WTC11 (cell line): ENCODE measurements at regions not wholly inside any gene's neighbourhood (a gene's known extent, or its start where the extent isn't known, plus 50 kb on each side); places are given as distances from the start of the nearest gene placed in this dataset.
A peak's percentile ranks its signal among the peaks of the same experiment; 100 is the strongest.

Experiments used
- ATAC-seq: fragments of 200-7000 bp; cut with Tn5 transposase; 2 replicates; pipeline ENCODE4 v1.10.0; 2021; ENCODE audit warnings: mild to moderate bottlenecking, moderate library complexity
- CTCF ChIA-PET: fragments of 300-600 bp; sonication (Branson Sonifier 250); formaldehyde crosslinking; loops from one replicate; lab custom pipeline; 2021; ENCODE audit warnings: antibody characterized with exemption; lab: Charles Lee
- POLR2A ChIA-PET: fragments of 350-600 bp; sonication (Branson Sonifier 250); formaldehyde crosslinking; loops from one replicate; lab custom pipeline; 2021; ENCODE audit warnings: antibody characterized with exemption; lab: Charles Lee
- DNase-seq: peaks from one replicate; pipeline ENCODE4 v3.0.0; 2021; ENCODE audit warnings: low spot score
- H3K27ac Mint-ChIP-seq: 2 replicates; pipeline ENCODE4 v1.8.0; 2021; ENCODE audit warnings: mixed read lengths
- H3K27me3 Mint-ChIP-seq: 2 replicates; pipeline ENCODE4 v1.8.0; 2021; ENCODE audit warnings: low read depth, mild to moderate bottlenecking, moderate library complexity, mixed read lengths
- H3K36me3 Mint-ChIP-seq: 2 replicates; pipeline ENCODE4 v1.8.0; 2021; ENCODE audit warnings: mixed read lengths
- H3K4me1 Mint-ChIP-seq: 2 replicates; pipeline ENCODE4 v1.8.0; 2022; ENCODE audit warnings: mixed read lengths
- H3K4me3 Mint-ChIP-seq: 2 replicates; pipeline ENCODE4 v1.8.0; 2021; ENCODE audit warnings: mild to moderate bottlenecking, moderate library complexity, mixed read lengths
- H3K9me3 Mint-ChIP-seq: 2 replicates; pipeline ENCODE4 v1.8.0; 2021; ENCODE audit warnings: mixed read lengths
- FOXP1 ChIP-seq: sonication (generic); formaldehyde crosslinking; IDR thresholded peaks from 2 replicates; pipeline ENCODE4 v1.8.0; 2022; ENCODE audit warnings: missing genetic modification reagents, mild to moderate bottlenecking, moderate library complexity, borderline replicate concordance
- IRF2 ChIP-seq: sonication (generic); formaldehyde crosslinking; IDR thresholded peaks from 2 replicates; pipeline ENCODE4 v1.8.0; 2022; ENCODE audit warnings: low read depth, missing genetic modification reagents, borderline replicate concordance
- MXD4 ChIP-seq: fragments of 250-450 bp; sonication (Bioruptor Pico); IDR thresholded peaks from 2 replicates; pipeline ENCODE4 v1.8.0; 2021; ENCODE audit warnings: mild to moderate bottlenecking, moderate library complexity, borderline replicate concordance
- NR3C1 ChIP-seq: sonication (generic); formaldehyde crosslinking; conservative IDR thresholded peaks from 2 replicates; pipeline ENCODE4 v1.8.1; 2023; ENCODE audit warnings: low read depth, mild to moderate bottlenecking, missing genetic modification reagents
- SMAD4 ChIP-seq: sonication (generic); formaldehyde crosslinking; IDR thresholded peaks from 2 replicates; pipeline ENCODE4 v1.8.0; 2022; ENCODE audit warnings: mild to moderate bottlenecking, missing genetic modification reagents
- SP1 ChIP-seq: sonication (generic); formaldehyde crosslinking; conservative IDR thresholded peaks from 2 replicates; pipeline ENCODE4 v1.8.1; 2022; ENCODE audit warnings: missing genetic modification reagents
- TF ChIP-seq, protein P1 (sequence below): fragments of 250-450 bp; sonication (Bioruptor Pico); conservative IDR thresholded peaks from 2 replicates; pipeline ENCODE4 v1.9.0; 2021; ENCODE audit warnings: mild to moderate bottlenecking
- TF ChIP-seq, protein P2 (sequence below): fragments of 200-600 bp; IDR thresholded peaks from 2 replicates; pipeline ENCODE4 v1.8.0; 2022; ENCODE audit warnings: antibody characterized with exemption
- TF ChIP-seq, protein P3 (sequence below): sonication (generic); formaldehyde crosslinking; conservative IDR thresholded peaks from 2 replicates; pipeline ENCODE4 v1.8.1; 2023; ENCODE audit warnings: mild to moderate bottlenecking, low read depth, missing genetic modification reagents, moderate library complexity
- TF ChIP-seq, protein P4 (sequence below): sonication (generic); formaldehyde crosslinking; conservative IDR thresholded peaks from 2 replicates; pipeline ENCODE4 v1.8.1; 2022; ENCODE audit warnings: mild to moderate bottlenecking, missing genetic modification reagents
- TF ChIP-seq, protein P5 (sequence below): fragments of 250-450 bp; sonication (Bioruptor Pico); IDR thresholded peaks from 2 replicates; pipeline ENCODE4 v1.9.0; 2021; ENCODE audit warnings: mild to moderate bottlenecking, borderline replicate concordance
- TF ChIP-seq, protein P6 (sequence below): sonication (generic); formaldehyde crosslinking; IDR thresholded peaks from 2 replicates; pipeline ENCODE4 v1.8.1; 2022; ENCODE audit warnings: low read depth, missing genetic modification reagents, borderline replicate concordance
- TF ChIP-seq, protein P7 (sequence below): sonication (generic); formaldehyde crosslinking; IDR thresholded peaks from 2 replicates; pipeline ENCODE4 v1.8.1; 2022; ENCODE audit warnings: mild to moderate bottlenecking, missing genetic modification reagents, moderate library complexity, borderline replicate concordance

DNA sequence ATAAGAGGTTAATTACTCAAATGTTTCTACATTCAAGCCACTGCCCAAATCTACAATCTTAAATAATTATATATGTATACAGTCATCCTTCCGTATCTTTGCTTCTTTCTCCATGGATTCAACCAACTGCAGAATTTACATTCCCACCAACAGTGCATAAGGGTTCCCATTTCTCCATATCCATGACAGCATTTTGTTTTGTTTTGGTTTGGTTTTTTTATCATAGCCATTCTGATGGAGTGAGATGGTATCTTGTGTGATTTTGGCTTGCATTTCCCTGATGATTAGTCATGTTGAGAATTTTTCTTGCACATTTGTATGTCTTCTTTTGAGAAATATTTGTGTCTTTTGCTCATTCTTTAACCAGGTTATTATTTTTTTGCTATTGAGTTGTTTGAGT, 198.5 kb downstream of the C6orf118 start (continued):
- TF ChIP-seq, protein P1, sequence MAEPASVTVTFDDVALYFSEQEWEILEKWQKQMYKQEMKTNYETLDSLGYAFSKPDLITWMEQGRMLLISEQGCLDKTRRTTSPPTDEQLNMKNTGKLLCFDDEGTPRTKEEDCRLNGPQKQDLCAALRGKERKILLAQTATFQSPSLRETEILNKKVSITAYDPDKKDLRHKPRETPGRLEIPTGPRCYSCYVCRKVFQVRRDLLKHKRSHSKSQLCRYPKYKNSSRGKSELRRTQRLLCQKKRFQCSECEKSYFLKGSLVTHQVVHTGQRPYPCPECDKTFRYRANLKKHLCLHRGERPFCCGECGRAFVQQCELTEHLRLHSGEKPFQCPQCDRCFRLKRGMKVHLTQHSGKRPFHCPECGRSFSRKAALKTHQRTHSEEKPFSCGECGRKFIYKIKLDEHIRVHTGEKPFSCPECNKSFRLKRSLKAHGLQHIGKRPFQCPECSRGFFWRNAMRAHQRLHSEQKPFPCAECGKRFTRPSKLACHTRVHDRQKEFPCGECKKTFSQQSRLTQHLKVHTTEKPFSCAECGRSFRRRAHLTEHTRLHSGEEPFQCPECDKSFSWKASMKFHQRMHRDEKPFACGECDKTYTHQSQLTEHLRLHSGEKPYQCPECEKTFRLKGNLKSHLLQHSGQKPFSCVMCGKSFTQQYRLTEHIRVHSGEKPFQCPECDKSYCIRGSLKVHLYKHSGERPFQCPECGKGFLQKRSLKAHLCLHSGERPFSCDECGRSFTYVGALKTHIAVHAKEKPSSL (CRISPR knock-in tag): no peak
- no peak for TF ChIP-seq IRF2 (CRISPR knock-in tag)

DNA sequence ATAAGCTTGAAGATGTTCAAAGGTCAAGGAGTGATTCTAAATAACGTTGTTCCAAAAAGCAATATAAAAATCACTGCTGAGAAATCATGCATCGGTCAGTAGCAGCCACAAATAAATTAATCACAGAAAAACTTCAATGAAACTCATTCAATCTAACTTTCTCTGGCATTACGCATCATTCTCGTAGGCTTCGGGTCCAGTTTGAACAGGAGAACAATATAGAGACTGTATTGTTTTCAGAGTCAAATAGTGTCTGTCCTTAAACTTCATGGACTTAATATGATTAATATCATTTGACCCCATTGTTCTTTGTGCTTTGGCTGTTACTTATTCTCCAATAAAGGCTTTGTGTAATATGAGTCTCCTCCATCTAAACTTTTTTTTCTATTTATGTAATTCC, 200.4 kb downstream of the C6orf118 start:
- CTCF ChIA-PET: no interaction called here
- H3K4me1 Mint-ChIP-seq: no peaks in the 10 kb centered on the region
- DNase-seq (no peak), ATAC-seq (no peak)
- POLR2A ChIA-PET: no interaction called here
- no peak overlapping the region for H3K27ac Mint-ChIP-seq
- no peak overlapping the region for H3K4me3 Mint-ChIP-seq
- H3K9me3 Mint-ChIP-seq: peaks cover 19% of the 10 kb centered on the region
- peaks cover 6% of the 10 kb centered on the region for H3K36me3 Mint-ChIP-seq
- TF ChIP-seq MXD4 (CRISPR knock-in tag) (no peak), SP1 (CRISPR knock-in tag) (no peak), NR3C1 (CRISPR knock-in tag) (no peak), FOXP1 (CRISPR knock-in tag) (no peak), SMAD4 (CRISPR knock-in tag) (no peak)
- TF ChIP-seq, protein P2, sequence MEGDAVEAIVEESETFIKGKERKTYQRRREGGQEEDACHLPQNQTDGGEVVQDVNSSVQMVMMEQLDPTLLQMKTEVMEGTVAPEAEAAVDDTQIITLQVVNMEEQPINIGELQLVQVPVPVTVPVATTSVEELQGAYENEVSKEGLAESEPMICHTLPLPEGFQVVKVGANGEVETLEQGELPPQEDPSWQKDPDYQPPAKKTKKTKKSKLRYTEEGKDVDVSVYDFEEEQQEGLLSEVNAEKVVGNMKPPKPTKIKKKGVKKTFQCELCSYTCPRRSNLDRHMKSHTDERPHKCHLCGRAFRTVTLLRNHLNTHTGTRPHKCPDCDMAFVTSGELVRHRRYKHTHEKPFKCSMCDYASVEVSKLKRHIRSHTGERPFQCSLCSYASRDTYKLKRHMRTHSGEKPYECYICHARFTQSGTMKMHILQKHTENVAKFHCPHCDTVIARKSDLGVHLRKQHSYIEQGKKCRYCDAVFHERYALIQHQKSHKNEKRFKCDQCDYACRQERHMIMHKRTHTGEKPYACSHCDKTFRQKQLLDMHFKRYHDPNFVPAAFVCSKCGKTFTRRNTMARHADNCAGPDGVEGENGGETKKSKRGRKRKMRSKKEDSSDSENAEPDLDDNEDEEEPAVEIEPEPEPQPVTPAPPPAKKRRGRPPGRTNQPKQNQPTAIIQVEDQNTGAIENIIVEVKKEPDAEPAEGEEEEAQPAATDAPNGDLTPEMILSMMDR: no peak
- TF ChIP-seq, protein P3, sequence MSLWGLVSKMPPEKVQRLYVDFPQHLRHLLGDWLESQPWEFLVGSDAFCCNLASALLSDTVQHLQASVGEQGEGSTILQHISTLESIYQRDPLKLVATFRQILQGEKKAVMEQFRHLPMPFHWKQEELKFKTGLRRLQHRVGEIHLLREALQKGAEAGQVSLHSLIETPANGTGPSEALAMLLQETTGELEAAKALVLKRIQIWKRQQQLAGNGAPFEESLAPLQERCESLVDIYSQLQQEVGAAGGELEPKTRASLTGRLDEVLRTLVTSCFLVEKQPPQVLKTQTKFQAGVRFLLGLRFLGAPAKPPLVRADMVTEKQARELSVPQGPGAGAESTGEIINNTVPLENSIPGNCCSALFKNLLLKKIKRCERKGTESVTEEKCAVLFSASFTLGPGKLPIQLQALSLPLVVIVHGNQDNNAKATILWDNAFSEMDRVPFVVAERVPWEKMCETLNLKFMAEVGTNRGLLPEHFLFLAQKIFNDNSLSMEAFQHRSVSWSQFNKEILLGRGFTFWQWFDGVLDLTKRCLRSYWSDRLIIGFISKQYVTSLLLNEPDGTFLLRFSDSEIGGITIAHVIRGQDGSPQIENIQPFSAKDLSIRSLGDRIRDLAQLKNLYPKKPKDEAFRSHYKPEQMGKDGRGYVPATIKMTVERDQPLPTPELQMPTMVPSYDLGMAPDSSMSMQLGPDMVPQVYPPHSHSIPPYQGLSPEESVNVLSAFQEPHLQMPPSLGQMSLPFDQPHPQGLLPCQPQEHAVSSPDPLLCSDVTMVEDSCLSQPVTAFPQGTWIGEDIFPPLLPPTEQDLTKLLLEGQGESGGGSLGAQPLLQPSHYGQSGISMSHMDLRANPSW (CRISPR knock-in tag): no peak
- TF ChIP-seq, protein P4, sequence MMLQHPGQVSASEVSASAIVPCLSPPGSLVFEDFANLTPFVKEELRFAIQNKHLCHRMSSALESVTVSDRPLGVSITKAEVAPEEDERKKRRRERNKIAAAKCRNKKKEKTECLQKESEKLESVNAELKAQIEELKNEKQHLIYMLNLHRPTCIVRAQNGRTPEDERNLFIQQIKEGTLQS (CRISPR knock-in tag): no peak
- TF ChIP-seq, protein P5, sequence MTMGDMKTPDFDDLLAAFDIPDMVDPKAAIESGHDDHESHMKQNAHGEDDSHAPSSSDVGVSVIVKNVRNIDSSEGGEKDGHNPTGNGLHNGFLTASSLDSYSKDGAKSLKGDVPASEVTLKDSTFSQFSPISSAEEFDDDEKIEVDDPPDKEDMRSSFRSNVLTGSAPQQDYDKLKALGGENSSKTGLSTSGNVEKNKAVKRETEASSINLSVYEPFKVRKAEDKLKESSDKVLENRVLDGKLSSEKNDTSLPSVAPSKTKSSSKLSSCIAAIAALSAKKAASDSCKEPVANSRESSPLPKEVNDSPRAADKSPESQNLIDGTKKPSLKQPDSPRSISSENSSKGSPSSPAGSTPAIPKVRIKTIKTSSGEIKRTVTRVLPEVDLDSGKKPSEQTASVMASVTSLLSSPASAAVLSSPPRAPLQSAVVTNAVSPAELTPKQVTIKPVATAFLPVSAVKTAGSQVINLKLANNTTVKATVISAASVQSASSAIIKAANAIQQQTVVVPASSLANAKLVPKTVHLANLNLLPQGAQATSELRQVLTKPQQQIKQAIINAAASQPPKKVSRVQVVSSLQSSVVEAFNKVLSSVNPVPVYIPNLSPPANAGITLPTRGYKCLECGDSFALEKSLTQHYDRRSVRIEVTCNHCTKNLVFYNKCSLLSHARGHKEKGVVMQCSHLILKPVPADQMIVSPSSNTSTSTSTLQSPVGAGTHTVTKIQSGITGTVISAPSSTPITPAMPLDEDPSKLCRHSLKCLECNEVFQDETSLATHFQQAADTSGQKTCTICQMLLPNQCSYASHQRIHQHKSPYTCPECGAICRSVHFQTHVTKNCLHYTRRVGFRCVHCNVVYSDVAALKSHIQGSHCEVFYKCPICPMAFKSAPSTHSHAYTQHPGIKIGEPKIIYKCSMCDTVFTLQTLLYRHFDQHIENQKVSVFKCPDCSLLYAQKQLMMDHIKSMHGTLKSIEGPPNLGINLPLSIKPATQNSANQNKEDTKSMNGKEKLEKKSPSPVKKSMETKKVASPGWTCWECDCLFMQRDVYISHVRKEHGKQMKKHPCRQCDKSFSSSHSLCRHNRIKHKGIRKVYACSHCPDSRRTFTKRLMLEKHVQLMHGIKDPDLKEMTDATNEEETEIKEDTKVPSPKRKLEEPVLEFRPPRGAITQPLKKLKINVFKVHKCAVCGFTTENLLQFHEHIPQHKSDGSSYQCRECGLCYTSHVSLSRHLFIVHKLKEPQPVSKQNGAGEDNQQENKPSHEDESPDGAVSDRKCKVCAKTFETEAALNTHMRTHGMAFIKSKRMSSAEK (CRISPR knock-in tag): no peak
- H3K27me3 Mint-ChIP-seq: no peaks in the 10 kb centered on the region

DNA sequence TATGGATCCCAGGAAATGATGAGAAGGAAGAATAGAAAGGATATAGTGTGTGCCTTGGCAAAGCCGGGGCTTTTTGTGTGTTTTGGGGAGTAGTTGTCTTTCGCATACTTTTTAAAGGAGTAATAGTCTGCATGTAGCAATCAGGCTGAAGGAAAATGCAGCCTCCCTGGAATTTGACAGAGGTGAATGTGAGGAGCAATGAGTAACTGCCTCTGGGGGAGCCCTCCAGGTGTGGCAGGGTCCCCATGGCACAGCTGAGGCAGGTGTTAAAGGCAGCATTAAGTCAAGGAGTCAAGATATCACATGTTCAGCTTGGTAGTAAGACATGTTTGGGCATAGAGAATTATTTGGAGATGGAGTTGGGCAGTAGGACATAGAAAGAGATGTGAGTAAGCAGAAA, 203.1 kb downstream of the C6orf118 start:
- POLR2A ChIA-PET: no interaction called here
- H3K4me1 Mint-ChIP-seq: no peaks in the 10 kb centered on the region
- TF ChIP-seq, protein P6, sequence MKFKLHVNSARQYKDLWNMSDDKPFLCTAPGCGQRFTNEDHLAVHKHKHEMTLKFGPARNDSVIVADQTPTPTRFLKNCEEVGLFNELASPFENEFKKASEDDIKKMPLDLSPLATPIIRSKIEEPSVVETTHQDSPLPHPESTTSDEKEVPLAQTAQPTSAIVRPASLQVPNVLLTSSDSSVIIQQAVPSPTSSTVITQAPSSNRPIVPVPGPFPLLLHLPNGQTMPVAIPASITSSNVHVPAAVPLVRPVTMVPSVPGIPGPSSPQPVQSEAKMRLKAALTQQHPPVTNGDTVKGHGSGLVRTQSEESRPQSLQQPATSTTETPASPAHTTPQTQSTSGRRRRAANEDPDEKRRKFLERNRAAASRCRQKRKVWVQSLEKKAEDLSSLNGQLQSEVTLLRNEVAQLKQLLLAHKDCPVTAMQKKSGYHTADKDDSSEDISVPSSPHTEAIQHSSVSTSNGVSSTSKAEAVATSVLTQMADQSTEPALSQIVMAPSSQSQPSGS: no peak
- TF ChIP-seq, protein P7, sequence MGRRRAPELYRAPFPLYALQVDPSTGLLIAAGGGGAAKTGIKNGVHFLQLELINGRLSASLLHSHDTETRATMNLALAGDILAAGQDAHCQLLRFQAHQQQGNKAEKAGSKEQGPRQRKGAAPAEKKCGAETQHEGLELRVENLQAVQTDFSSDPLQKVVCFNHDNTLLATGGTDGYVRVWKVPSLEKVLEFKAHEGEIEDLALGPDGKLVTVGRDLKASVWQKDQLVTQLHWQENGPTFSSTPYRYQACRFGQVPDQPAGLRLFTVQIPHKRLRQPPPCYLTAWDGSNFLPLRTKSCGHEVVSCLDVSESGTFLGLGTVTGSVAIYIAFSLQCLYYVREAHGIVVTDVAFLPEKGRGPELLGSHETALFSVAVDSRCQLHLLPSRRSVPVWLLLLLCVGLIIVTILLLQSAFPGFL (CRISPR knock-in tag): no peak
- H3K36me3 Mint-ChIP-seq: no peaks in the 10 kb centered on the region
- no peaks in the 10 kb centered on the region for H3K27me3 Mint-ChIP-seq
- CTCF ChIA-PET: no interaction called here
- H3K27ac Mint-ChIP-seq: no peak overlapping the region
- ATAC-seq (peak; percentile 48; the same call in 1 of the 2 replicates), DNase-seq (no peak)
- H3K4me3 Mint-ChIP-seq: no peak overlapping the region
- H3K9me3 Mint-ChIP-seq: peaks cover 14% of the 10 kb centered on the region
